Loucy (cell line): ENCODE measurements at regions not wholly inside any gene's neighbourhood (a gene's known extent, or its start where the extent isn't known, plus 50 kb on each side); places are given as distances from the start of the nearest gene placed in this dataset.
A peak's percentile ranks its signal among the peaks of the same experiment; 100 is the strongest.

Experiments used
- CTCF ChIP-seq: fragments of 200-600 bp; sonication (generic); conservative IDR thresholded peaks from 2 replicates; pipeline ENCODE4 v1.5.1; 2014; ENCODE audit warnings: mild to moderate bottlenecking, antibody characterized with exemption, low read length
- EZH2phosphoT487 ChIP-seq: fragments of 200-600 bp; IDR thresholded peaks from 2 replicates; pipeline ENCODE4 v1.6.1; 2018; ENCODE audit warnings: antibody characterized with exemption, mild to moderate bottlenecking, moderate library complexity, borderline replicate concordance

- TF ChIP-seq CTCF (peak; percentile 78), EZH2phosphoT487 (no peak)
Measured at GRCh38 chrX:128975745-128976144, 547.5 kb downstream of the SMARCA1 start.
